A549 (cell line): ENCODE measurements at regions not wholly inside any gene's neighbourhood (a gene's known extent, or its start where the extent isn't known, plus 50 kb on each side); places are given as distances from the start of the nearest gene placed in this dataset.

ENCODE experiments used
- ATAC-seq, 2 experiments: fragments of 200-7000 bp in 1 of 2; fragments of >200 bp in 1 of 2; cut with Nextera tagmentation in 1 of 2; cut with Tn5 transposase in 1 of 2; 3 replicates each; pipeline versions ENCODE4 v1.8.0 to v1.9.1; 2018 to 2020; ENCODE audit warnings: mild to moderate bottlenecking in 1 of 2, moderate library complexity in 1 of 2
- CTCF ChIA-PET: fragments of 300-600 bp; sonication (Branson Sonifier 250); formaldehyde crosslinking; extraction: SDS; loops from one replicate; lab custom pipeline; 2021; ENCODE audit warnings: antibody characterized with exemption, inconsistent platforms; lab: Yijun Ruan, JAX
- POLR2A ChIA-PET: fragments of 350-600 bp; formaldehyde crosslinking; extraction: SDS; loops from one replicate; lab custom pipeline; 2021; ENCODE audit warnings: antibody characterized with exemption, inconsistent platforms; lab: Yijun Ruan, JAX
- DNase-seq, 2 experiments: peaks; one replicate each; pipeline versions ENCODE4 v3.0.0 to v3.0.0-alpha.2; 2011 to 2016; ENCODE audit warnings: low read depth in 1 of 2, low spot score in 1 of 2
- FAIRE-seq: peaks from 2 replicates; lab custom pipeline; 2011; peaks lifted over from hg19 to GRCh38; lab: Jason Lieb, UNC
- H3K27ac ChIP-seq, 2 experiments: fragments of >200 bp; sonication (Bioruptor Twin); formaldehyde crosslinking; 3 replicates each; pipeline ENCODE4 v1.5.1; 2016 to 2017
- H3K4me1 ChIP-seq: fragments of >200 bp; sonication (Bioruptor Twin); formaldehyde crosslinking; 3 replicates; pipeline ENCODE4 v1.6.1; 2016
- H3K4me2 ChIP-seq: fragments of >200 bp; sonication (Bioruptor Twin); formaldehyde crosslinking; 3 replicates; pipeline ENCODE4 v1.6.1; 2016
- H3K4me3 ChIP-seq: fragments of >200 bp; sonication (Bioruptor Twin); formaldehyde crosslinking; 3 replicates; pipeline ENCODE4 v1.5.1; 2016
- H3K9me3 ChIP-seq: fragments of >200 bp; sonication (Bioruptor Twin); formaldehyde crosslinking; 3 replicates; pipeline ENCODE4 v1.6.1; 2016
- BHLHE40 ChIP-seq: IDR thresholded peaks from 2 replicates; pipeline ENCODE4 v1.6.1; 2012; ENCODE audit warnings: low read depth, low read length, inconsistent platforms
- CBX2 ChIP-seq: fragments of 200-600 bp; sonication (generic); IDR thresholded peaks from 2 replicates; pipeline ENCODE4 v1.6.1; 2016; ENCODE audit warnings: low read depth, mild to moderate bottlenecking, borderline replicate concordance
- CEBPB ChIP-seq, 2 experiments: fragments of >200 bp in 1 of 2; sonication (Bioruptor Twin) in 1 of 2; formaldehyde crosslinking in 1 of 2; IDR thresholded peaks; 2 replicates each; pipeline ENCODE4 v1.6.1; 2012 to 2016
- EHMT2 ChIP-seq: fragments of 200-600 bp; sonication (generic); IDR thresholded peaks from 2 replicates; pipeline ENCODE4 v1.6.1; 2016; ENCODE audit warnings: antibody characterized with exemption, low read depth, mild to moderate bottlenecking, moderate library complexity
- ESRRA ChIP-seq: fragments of 150-350 bp; IDR thresholded peaks from 2 replicates; pipeline ENCODE4 v1.6.1; 2014; ENCODE audit warnings: mild to moderate bottlenecking, low read length, borderline replicate concordance
- FOSB ChIP-seq: fragments of 250-450 bp; sonication (Bioruptor Pico); IDR thresholded peaks from 2 replicates; pipeline ENCODE4 v1.5.0; 2020; ENCODE audit warnings: mild to moderate bottlenecking, moderate library complexity
- HOXB13 ChIP-seq: fragments of 250-450 bp; sonication (Bioruptor Pico); IDR thresholded peaks from 2 replicates; pipeline ENCODE4 v1.5.0; 2020; ENCODE audit warnings: low read depth, mild to moderate bottlenecking, moderate library complexity
- HOXB5 ChIP-seq: fragments of 250-450 bp; sonication (Bioruptor Pico); IDR thresholded peaks from 2 replicates; pipeline ENCODE4 v1.5.0; 2020; ENCODE audit warnings: mild to moderate bottlenecking, moderate library complexity
- NFE2L2 ChIP-seq: fragments of 150-350 bp; conservative IDR thresholded peaks from 2 replicates; pipeline ENCODE4 v1.6.1; 2014; ENCODE audit warnings: low read length
- RAD21 ChIP-seq, 2 experiments: fragments of >200 bp in 1 of 2; sonication (Bioruptor Twin) in 1 of 2; formaldehyde crosslinking in 1 of 2; IDR thresholded peaks in 1 of 2; conservative IDR thresholded peaks in 1 of 2; 2 replicates in 1 of 2; 3 replicates in 1 of 2; pipeline ENCODE4 v1.6.1; 2012 to 2018; ENCODE audit warnings: inconsistent platforms in 1 of 2
- RARB ChIP-seq: fragments of 250-450 bp; sonication (Bioruptor Pico); IDR thresholded peaks from 2 replicates; pipeline ENCODE4 v1.8.0; 2021; ENCODE audit warnings: mild to moderate bottlenecking, moderate library complexity
- RFX5 ChIP-seq: fragments of 450-650 bp; IDR thresholded peaks from 2 replicates; pipeline ENCODE4 v1.7.1; 2014; ENCODE audit warnings: antibody characterized with exemption, mild to moderate bottlenecking, moderate library complexity
- ZC3H11A ChIP-seq: fragments of 450-650 bp; IDR thresholded peaks from 2 replicates; pipeline ENCODE4 v1.6.1; 2014; ENCODE audit warnings: antibody characterized with exemption, mild to moderate bottlenecking
- ZFP36 ChIP-seq: fragments of 450-650 bp; IDR thresholded peaks from 2 replicates; pipeline ENCODE4 v1.6.1; 2014; ENCODE audit warnings: borderline replicate concordance; ENCODE audit not compliant: partially characterized antibody
- ZNF302 ChIP-seq: fragments of 250-450 bp; sonication (Bioruptor Pico); IDR thresholded peaks from 2 replicates; pipeline ENCODE4 v1.9.0; 2021; ENCODE audit warnings: inconsistent platforms, mild to moderate bottlenecking, moderate library complexity
- ZSCAN20 ChIP-seq: fragments of 250-450 bp; sonication (Bioruptor Pico); IDR thresholded peaks from 2 replicates; pipeline ENCODE4 v1.8.0; 2022; ENCODE audit warnings: mild to moderate bottlenecking, moderate library complexity
- WGBS: methylation state at CpG from one replicate; pipeline ENCODE4 v1.1.6; 2017; ENCODE audit errors: missing lambda C conversion rate; 5-methylcytosine and 5-hydroxymethylcytosine counted together
- TF ChIP-seq, protein P1 (sequence below): IDR thresholded peaks from 2 replicates; pipeline ENCODE4 v1.6.1; 2012
- TF ChIP-seq, protein P2 (sequence below): IDR thresholded peaks from 2 replicates; pipeline ENCODE4 v1.6.1; 2012; ENCODE audit warnings: low read depth, borderline replicate concordance
- TF ChIP-seq, protein P3 (sequence below): fragments of 450-650 bp; IDR thresholded peaks from 2 replicates; pipeline ENCODE4 v1.6.1; 2014; ENCODE audit warnings: antibody characterized with exemption
- TF ChIP-seq, protein P4 (sequence below): fragments of 250-450 bp; sonication (Bioruptor Pico); IDR thresholded peaks from 2 replicates; pipeline ENCODE4 v1.5.0; 2021; ENCODE audit warnings: mild to moderate bottlenecking, moderate library complexity, borderline replicate concordance
- TF ChIP-seq, protein P5 (sequence below): IDR thresholded peaks from 2 replicates; pipeline ENCODE4 v1.6.1; 2012

DNA sequence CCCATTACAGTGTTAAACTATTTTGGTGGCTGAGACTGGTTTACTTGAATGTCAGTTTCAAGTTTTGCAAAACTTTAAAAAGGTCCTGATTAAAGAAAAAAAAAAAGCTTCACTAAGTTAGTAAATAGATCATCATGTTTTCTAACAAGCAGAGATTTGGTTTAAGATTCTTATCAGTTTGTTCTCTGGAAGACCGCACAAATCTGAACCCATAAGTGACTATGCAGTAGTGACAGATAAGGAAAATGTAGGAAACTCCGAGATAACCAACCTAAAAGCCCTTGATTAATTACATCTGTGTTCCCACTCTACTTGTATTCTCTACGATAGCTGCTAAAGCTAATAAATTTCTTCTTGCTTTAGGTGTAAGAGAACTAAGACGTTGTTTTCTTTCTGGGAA, 1799.8 kb upstream of the ADGRL3 start (continued):
- TF ChIP-seq, protein P1, sequence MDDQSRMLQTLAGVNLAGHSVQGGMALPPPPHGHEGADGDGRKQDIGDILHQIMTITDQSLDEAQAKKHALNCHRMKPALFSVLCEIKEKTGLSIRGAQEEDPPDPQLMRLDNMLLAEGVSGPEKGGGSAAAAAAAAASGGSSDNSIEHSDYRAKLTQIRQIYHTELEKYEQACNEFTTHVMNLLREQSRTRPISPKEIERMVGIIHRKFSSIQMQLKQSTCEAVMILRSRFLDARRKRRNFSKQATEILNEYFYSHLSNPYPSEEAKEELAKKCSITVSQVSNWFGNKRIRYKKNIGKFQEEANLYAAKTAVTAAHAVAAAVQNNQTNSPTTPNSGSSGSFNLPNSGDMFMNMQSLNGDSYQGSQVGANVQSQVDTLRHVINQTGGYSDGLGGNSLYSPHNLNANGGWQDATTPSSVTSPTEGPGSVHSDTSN = no peak
- no peak for TF ChIP-seq HOXB5 (CRISPR knock-in tag)

DNA sequence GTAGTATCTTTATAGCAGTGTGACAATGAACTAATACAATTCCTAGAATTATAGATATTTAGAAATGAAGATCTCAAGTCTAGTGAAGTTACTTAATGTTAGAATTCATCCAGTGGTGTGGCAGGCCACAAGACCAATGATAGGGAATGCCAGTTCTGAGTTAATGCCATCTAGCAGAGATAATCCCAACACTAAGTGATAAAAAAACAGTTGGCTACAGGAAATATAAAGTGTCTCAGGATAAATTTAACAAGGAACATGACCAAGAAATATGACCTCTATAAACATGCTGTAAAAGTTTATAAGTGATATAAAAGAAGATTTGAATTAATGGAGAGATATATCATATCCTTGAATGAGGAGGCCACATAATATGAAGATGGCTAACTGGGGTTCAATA, 1790.5 kb upstream of the ADGRL3 start:
- H3K4me3 ChIP-seq = no peak overlapping the region
- no peak overlapping the region for H3K4me2 ChIP-seq
- ChIA-PET CTCF (no interaction called here), POLR2A (no interaction called here)
- FAIRE-seq (no peak), ATAC-seq (no peak), DNase-seq (no peak)
- no peak overlapping the region for H3K27ac ChIP-seq
- TF ChIP-seq, protein P2, sequence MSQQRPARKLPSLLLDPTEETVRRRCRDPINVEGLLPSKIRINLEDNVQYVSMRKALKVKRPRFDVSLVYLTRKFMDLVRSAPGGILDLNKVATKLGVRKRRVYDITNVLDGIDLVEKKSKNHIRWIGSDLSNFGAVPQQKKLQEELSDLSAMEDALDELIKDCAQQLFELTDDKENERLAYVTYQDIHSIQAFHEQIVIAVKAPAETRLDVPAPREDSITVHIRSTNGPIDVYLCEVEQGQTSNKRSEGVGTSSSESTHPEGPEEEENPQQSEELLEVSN = no peak
- no peaks in the 10 kb centered on the region for H3K4me1 ChIP-seq
- no peaks in the 10 kb centered on the region for H3K9me3 ChIP-seq

DNA sequence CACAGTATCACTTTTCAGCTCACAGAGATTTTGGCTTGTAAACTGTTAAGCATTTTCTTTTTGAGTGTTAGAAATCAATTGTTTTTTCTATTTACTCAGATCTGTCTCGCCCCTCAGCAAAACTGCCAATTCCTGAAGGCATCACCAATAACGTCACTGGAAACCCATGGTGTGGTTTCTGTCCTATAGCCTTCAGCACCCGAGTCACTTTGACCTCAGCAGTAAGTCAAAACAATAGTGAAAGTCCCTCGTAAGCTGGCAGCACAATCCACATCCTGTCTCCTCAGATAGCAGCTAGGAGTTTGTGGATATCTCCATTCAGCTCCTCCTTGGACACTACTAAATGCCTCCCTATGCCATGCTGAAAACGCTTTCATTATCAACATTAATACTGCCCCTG, 1787.4 kb upstream of the ADGRL3 start:
- POLR2A ChIA-PET = no interaction called here
- TF ChIP-seq, protein P3, sequence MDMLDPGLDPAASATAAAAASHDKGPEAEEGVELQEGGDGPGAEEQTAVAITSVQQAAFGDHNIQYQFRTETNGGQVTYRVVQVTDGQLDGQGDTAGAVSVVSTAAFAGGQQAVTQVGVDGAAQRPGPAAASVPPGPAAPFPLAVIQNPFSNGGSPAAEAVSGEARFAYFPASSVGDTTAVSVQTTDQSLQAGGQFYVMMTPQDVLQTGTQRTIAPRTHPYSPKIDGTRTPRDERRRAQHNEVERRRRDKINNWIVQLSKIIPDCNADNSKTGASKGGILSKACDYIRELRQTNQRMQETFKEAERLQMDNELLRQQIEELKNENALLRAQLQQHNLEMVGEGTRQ = no peak
- no peak for TF ChIP-seq CBX2
- no peak for TF ChIP-seq CEBPB (IDR thresholded peaks at IDR 0.05)
- no peak for TF ChIP-seq RARB
- TF ChIP-seq ZFP36 = no peak
- no peak for TF ChIP-seq FOSB (CRISPR knock-in tag)
- TF ChIP-seq ZC3H11A = no peak
- TF ChIP-seq BHLHE40 = no peak
- no peak for TF ChIP-seq ESRRA
- TF ChIP-seq RAD21 (conservative IDR thresholded peaks at IDR 0.05 in 1 of 2, IDR thresholded peaks at IDR 0.05 in 1 of 2) = no peak
- TF ChIP-seq HOXB13 (CRISPR knock-in tag) = no peak
- TF ChIP-seq RFX5 = no peak
- no peak for TF ChIP-seq NFE2L2
- TF ChIP-seq ZSCAN20 (CRISPR knock-in tag) = no peak
- TF ChIP-seq, protein P4, sequence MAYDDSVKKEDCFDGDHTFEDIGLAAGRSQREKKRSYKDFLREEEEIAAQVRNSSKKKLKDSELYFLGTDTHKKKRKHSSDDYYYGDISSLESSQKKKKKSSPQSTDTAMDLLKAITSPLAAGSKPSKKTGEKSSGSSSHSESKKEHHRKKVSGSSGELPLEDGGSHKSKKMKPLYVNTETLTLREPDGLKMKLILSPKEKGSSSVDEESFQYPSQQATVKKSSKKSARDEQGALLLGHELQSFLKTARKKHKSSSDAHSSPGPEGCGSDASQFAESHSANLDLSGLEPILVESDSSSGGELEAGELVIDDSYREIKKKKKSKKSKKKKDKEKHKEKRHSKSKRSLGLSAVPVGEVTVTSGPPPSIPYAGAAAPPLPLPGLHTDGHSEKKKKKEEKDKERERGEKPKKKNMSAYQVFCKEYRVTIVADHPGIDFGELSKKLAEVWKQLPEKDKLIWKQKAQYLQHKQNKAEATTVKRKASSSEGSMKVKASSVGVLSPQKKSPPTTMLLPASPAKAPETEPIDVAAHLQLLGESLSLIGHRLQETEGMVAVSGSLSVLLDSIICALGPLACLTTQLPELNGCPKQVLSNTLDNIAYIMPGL (CRISPR knock-in tag) = no peak
- no peak for TF ChIP-seq ZNF302
- TF ChIP-seq, protein P5, sequence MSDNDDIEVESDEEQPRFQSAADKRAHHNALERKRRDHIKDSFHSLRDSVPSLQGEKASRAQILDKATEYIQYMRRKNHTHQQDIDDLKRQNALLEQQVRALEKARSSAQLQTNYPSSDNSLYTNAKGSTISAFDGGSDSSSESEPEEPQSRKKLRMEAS = no peak
- Histone ChIP-seq H3K4me3 (no peak overlapping the region), H3K4me1 (no peaks in the 10 kb centered on the region), H3K9me3 (no peaks in the 10 kb centered on the region), H3K27ac (no peak overlapping the region), H3K4me2 (no peak overlapping the region)
- no peak for DNase-seq
- 6% methylated on average over 5 of the region's 5 CpGs for WGBS
- no peak for FAIRE-seq
- ATAC-seq = no peak
- CTCF ChIA-PET = no interaction called here

DNA sequence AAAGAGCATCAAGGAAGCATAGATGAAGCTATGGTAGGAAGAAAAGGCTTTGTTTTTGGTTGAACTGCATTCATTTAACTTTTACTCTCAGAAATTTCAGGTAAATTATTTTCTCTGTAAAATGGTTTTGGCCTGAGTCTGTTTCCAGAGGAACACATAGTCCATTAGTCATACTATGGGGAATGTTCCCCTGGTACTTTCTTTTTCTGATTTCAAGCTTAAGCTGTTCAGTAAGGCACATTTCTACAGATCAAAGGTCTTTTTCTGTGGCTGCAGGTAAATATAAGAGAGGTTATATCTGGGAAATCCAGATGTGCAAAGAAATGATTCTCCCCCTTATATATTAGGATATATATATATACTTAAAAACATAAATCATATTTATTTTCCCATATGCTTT, 1744.4 kb upstream of the ADGRL3 start:
- DNase-seq = no peak
- H3K4me1 ChIP-seq = no peaks in the 10 kb centered on the region
- H3K4me2 ChIP-seq = no peak overlapping the region
- no peak overlapping the region for H3K27ac ChIP-seq
- H3K4me3 ChIP-seq = no peak overlapping the region
- H3K9me3 ChIP-seq = no peaks in the 10 kb centered on the region
- ATAC-seq = no peak
- ChIA-PET CTCF (no interaction called here), POLR2A (no interaction called here)
- no peak for FAIRE-seq
- TF ChIP-seq, protein P3 = no peak
- no peak for TF ChIP-seq EHMT2
